ENCODE measurements at regions not wholly inside any gene's neighbourhood (a gene's known extent, or its start where the extent isn't known, plus 50 kb on each side); places are given as distances from the start of the nearest gene placed in this dataset.
"Not testable (repeated sequence)": the region's sequence is repeated elsewhere in the genome, so short reads cannot be mapped to it uniquely, and the experiment has no call there.

GRCh38 chr1:69073176-69073575 is 494.5 kb upstream of the LRRC7 start:
- no peaks in the 10 kb centered on the region for H3K36me3 Mint-ChIP-seq

GRCh38 chr1:69076631-69077030 is 491.1 kb upstream of the LRRC7 start:
- Mint-ChIP-seq H3K27ac (no peak overlapping the region), H3K4me3 (no peak overlapping the region), H3K36me3 (no peaks in the 10 kb centered on the region), H3K27me3 (no peaks in the 10 kb centered on the region), H3K4me1 (no peaks in the 10 kb centered on the region), H3K9me3 (peaks cover 2% of the 10 kb centered on the region)
- ATAC-seq: no peak

More at GRCh38 chr1:69073176-69073575, 494.5 kb upstream of the LRRC7 start:
- no peak overlapping the region for H3K27ac Mint-ChIP-seq
- no peak for ATAC-seq
- no peak overlapping the region for H3K4me3 Mint-ChIP-seq
- H3K27me3 Mint-ChIP-seq: no peaks in the 10 kb centered on the region
- H3K9me3 Mint-ChIP-seq: peaks cover 9% of the 10 kb centered on the region
- H3K4me1 Mint-ChIP-seq: no peaks in the 10 kb centered on the region

DNA sequence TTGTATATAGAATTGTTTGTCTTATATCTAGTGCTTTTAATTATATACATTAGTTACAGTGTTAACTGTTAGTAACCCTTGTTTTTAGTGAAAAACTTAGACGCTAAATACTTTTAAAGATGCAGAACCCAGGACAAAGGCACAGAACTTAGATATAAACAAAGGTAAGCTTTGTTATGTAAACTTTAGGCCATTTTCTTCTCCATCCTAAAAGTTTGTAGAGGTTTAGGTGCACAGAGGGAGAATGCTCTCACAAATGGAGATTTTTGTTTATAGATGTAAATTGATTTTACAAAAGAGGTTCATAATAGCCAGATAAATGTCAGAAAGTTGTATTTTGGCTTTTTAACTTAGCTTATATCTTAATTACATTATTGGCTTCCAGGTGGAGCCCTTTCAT is 490.5 kb upstream of the LRRC7 start:
- ATAC-seq: no peak
- Mint-ChIP-seq H3K27ac (no peak overlapping the region), H3K9me3 (peaks cover 1% of the 10 kb centered on the region), H3K4me1 (no peaks in the 10 kb centered on the region), H3K4me3 (no peak overlapping the region), H3K36me3 (no peaks in the 10 kb centered on the region), H3K27me3 (no peaks in the 10 kb centered on the region)

- Mint-ChIP-seq H3K27ac (no peak overlapping the region), H3K4me3 (no peak overlapping the region), H3K36me3 (no peaks in the 10 kb centered on the region), H3K27me3 (no peaks in the 10 kb centered on the region), H3K4me1 (no peaks in the 10 kb centered on the region), H3K9me3 (no peaks in the 10 kb centered on the region)
- no peak for ATAC-seq
Measured at GRCh38 chr1:69077633-69078032, 490.1 kb upstream of the LRRC7 start.

DNA sequence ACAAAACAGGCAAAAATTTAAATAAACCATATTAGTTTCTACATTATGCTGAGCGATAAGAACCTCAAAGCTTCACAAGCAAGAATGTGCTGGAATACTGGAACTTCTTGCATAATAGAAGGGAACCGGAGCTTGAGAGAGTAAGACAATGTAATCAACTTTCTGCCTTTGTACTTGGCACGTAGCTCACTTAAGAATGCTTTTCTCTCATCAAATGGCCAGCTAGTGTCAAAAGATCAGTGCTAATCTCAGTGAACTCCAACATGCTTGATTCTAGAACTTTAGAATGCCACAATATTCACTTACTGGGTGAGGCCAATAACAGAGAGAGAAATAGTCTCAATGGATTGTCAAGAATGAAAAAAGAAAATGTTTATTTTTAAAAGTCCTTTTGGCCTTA is 486.1 kb upstream of the LRRC7 start:
- ATAC-seq: no peak
- Mint-ChIP-seq H3K27me3 (no peaks in the 10 kb centered on the region), H3K9me3 (no peaks in the 10 kb centered on the region), H3K4me1 (no peaks in the 10 kb centered on the region), H3K4me3 (no peak overlapping the region), H3K36me3 (no peaks in the 10 kb centered on the region), H3K27ac (no peak overlapping the region)

- no peaks in the 10 kb centered on the region for H3K27me3 Mint-ChIP-seq
- no peak overlapping the region for H3K27ac Mint-ChIP-seq
- H3K4me3 Mint-ChIP-seq: no peak overlapping the region
- no peak for ATAC-seq
- no peaks in the 10 kb centered on the region for H3K36me3 Mint-ChIP-seq
- no peaks in the 10 kb centered on the region for H3K4me1 Mint-ChIP-seq
- H3K9me3 Mint-ChIP-seq: no peaks in the 10 kb centered on the region
Measured at GRCh38 chr1:69082312-69082711, 485.4 kb upstream of the LRRC7 start.

DNA sequence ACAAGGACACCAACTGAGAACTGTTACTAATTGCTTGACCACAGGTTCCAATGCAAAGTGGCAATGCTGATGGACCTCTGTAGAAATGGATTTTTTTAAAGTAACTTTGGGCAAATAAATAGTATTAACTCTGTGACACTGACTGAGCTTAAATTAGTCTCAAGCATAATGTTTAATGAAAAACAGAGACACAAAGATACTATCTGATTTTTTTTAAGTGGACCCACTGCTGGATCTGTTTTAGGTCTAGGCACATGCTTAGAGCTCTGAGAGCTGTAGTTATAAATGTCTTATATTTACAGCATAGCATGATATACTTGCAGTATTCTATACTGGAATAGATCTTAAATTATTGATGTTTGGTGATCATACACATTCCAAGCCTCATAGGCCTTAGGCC is 481.6 kb upstream of the LRRC7 start:
- Mint-ChIP-seq H3K27ac (no peak overlapping the region), H3K9me3 (peaks cover 5% of the 10 kb centered on the region), H3K36me3 (no peaks in the 10 kb centered on the region), H3K4me1 (no peaks in the 10 kb centered on the region), H3K4me3 (no peak overlapping the region), H3K27me3 (no peaks in the 10 kb centered on the region)
- no peak for ATAC-seq

- H3K27me3 Mint-ChIP-seq: no peaks in the 10 kb centered on the region
- H3K4me3 Mint-ChIP-seq: no peak overlapping the region
- peaks cover 8% of the 10 kb centered on the region for H3K9me3 Mint-ChIP-seq
- no peak for ATAC-seq
- no peak overlapping the region for H3K27ac Mint-ChIP-seq
- no peaks in the 10 kb centered on the region for H3K36me3 Mint-ChIP-seq
- no peaks in the 10 kb centered on the region for H3K4me1 Mint-ChIP-seq
Measured at GRCh38 chr1:69088571-69088970, 479.2 kb upstream of the LRRC7 start.

DNA sequence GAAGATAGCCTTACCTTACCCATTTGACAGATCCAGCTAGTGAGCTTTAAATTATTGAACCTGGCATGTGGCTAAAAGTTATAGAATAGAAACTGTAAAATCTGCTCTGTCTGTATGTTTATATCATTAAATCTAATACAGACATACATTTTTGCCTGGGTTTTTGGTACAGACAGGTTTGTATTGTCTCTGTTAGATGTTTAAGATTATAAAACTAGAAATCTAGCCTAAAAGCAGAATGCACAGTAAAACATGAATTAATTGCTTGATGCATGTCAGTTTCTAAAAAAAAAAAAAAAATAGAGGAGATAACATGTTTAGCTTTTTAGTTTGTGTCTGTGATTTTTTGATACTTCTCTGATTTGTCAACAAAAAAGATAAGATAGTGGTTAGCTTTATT is 477.6 kb upstream of the LRRC7 start:
- no peak for ATAC-seq
- H3K27ac Mint-ChIP-seq: no peak overlapping the region
- H3K9me3 Mint-ChIP-seq: peaks cover 8% of the 10 kb centered on the region
- H3K27me3 Mint-ChIP-seq: no peaks in the 10 kb centered on the region
- H3K4me1 Mint-ChIP-seq: no peaks in the 10 kb centered on the region
- H3K4me3 Mint-ChIP-seq: no peak overlapping the region
- H3K36me3 Mint-ChIP-seq: no peaks in the 10 kb centered on the region

DNA sequence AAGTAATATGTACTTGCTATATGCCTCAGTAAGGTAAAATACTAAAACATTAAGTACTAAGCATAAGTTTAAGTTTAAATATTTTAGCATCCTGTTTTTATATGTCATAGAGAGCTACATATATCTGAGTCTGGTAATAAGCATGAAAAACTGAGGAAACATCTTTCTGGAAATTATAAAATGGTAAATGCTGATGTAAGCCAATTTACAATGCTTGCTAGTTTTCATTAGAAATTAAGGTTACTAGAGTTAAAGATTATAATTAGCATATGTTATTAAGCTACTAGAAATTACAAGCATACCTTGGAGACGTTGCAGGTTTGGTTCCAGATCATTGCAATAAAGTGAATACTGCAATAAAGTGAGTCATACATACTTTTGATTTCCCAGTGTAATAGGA is 477.0 kb upstream of the LRRC7 start:
- Mint-ChIP-seq H3K4me1 (no peaks in the 10 kb centered on the region), H3K27me3 (no peaks in the 10 kb centered on the region), H3K4me3 (no peak overlapping the region), H3K27ac (no peak overlapping the region), H3K9me3 (peaks cover 8% of the 10 kb centered on the region), H3K36me3 (no peaks in the 10 kb centered on the region)
- ATAC-seq: no peak

DNA sequence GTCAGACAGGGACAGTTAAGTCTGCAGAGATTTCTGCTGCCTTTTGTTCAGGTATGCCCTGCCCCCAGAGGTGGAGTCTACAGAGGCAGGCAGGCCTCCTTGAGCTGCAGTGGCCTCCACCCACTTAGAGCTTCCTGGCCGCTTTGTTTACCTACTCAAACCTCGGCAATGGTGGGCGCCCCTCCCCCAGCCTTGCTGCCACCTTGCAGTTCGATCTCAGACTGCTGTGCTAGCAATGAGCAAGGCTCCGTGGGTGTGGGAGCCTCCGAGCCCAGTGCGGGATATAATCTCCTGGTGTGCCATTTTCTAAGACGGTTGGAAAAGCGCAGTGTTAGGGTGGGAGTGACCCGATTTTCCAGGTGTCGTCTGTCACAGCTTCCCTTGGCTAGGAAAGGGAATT is 465.7 kb upstream of the LRRC7 start:
- not testable (repeated sequence) for H3K4me3 Mint-ChIP-seq, H3K27me3 Mint-ChIP-seq, H3K4me1 Mint-ChIP-seq, ATAC-seq, H3K36me3 Mint-ChIP-seq, H3K27ac Mint-ChIP-seq
- peaks cover 12% of the 10 kb centered on the region for H3K9me3 Mint-ChIP-seq

- H3K36me3 Mint-ChIP-seq: no peaks in the 10 kb centered on the region
- no peak overlapping the region for H3K4me3 Mint-ChIP-seq
- peaks cover 12% of the 10 kb centered on the region for H3K9me3 Mint-ChIP-seq
- no peaks in the 10 kb centered on the region for H3K27me3 Mint-ChIP-seq
- no peak for ATAC-seq
- H3K27ac Mint-ChIP-seq: no peak overlapping the region
- no peaks in the 10 kb centered on the region for H3K4me1 Mint-ChIP-seq
Measured at GRCh38 chr1:69103213-69103612, 464.5 kb upstream of the LRRC7 start.

DNA sequence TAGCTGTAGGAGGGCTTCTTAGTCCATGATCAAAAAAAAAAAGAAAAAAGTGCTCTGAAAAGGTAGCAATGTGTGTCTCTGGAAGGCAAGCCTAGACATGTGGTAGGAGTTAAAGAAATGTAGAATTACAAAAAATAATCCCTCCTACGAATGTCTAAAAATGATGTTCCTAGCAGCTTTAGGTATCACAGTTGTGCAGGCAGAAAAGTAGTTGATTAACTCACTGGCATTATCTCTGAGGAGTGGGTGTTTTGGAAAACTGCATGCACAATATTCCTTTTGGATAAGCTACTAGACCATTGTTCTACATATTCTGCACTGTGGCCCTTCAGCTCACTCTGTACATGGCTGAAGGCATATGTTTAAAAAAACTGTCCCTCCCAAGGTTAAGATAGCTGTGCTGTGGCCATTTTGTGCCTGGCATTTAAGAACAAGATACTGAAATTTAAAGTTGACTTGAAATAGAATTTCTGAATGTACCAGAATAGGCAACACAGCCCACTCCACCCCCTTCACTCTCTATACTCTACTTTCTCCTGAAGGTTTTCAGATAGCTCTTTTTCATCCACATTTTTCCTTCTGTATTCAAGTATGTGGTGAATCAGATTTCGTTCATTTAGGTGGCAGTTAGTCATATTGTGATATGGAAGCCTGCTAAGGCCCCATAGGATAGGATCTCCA is 463.9 kb upstream of the LRRC7 start:
- no peaks in the 10 kb centered on the region for H3K36me3 Mint-ChIP-seq
- H3K27ac Mint-ChIP-seq: no peak overlapping the region
- no peaks in the 10 kb centered on the region for H3K4me1 Mint-ChIP-seq
- H3K4me3 Mint-ChIP-seq: no peak overlapping the region
- peaks cover 12% of the 10 kb centered on the region for H3K9me3 Mint-ChIP-seq
- no peak for ATAC-seq
- no peaks in the 10 kb centered on the region for H3K27me3 Mint-ChIP-seq

DNA sequence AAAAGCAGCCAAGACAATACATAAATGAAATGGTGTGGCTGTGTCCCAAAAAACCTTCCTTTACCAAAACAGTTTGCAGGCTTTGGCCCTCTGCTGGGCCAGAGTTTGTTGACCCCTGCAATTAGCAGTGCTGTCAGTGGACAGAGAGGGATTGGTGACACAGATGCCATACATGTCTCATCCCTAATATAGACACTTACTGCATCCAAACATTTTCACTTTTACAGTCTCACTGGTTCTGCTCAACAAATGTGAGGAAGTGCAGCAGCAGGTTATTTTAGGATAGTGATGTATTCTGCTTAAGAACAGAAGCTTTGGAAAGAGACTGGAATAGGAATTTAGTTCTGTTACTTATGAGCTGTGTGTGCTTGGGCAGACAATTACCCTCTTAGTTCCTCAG is 462.8 kb upstream of the LRRC7 start:
- Mint-ChIP-seq H3K27ac (no peak overlapping the region), H3K27me3 (no peaks in the 10 kb centered on the region), H3K4me3 (no peak overlapping the region), H3K4me1 (no peaks in the 10 kb centered on the region), H3K36me3 (no peaks in the 10 kb centered on the region), H3K9me3 (peaks cover 11% of the 10 kb centered on the region)
- ATAC-seq: no peak

- Mint-ChIP-seq H3K27ac (no peak overlapping the region), H3K4me3 (no peak overlapping the region), H3K4me1 (no peaks in the 10 kb centered on the region), H3K9me3 (peaks cover 4% of the 10 kb centered on the region), H3K27me3 (no peaks in the 10 kb centered on the region), H3K36me3 (no peaks in the 10 kb centered on the region)
- ATAC-seq: no peak
Measured at GRCh38 chr1:69109277-69109676, 458.4 kb upstream of the LRRC7 start.

DNA sequence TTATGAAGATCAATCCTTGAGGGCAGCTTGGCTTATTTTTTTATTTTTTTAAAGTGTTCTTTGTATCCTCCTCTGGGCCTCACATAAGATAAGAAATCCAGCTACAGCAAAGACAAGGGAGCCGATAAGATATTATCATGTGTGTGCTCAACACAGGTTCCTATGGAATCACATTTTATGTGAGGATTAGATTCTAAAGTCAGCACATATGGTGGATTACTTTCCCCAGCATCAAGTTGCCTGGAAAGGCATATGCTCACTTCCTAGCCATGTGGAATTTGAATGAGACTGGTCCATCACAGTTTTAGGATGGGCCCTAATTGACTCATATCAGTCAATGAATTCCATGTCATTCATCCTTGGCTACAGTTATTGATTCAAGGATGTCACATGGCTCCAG is 456.9 kb upstream of the LRRC7 start:
- ATAC-seq: no peak
- H3K4me3 Mint-ChIP-seq: no peak overlapping the region
- no peaks in the 10 kb centered on the region for H3K4me1 Mint-ChIP-seq
- H3K9me3 Mint-ChIP-seq: peaks cover 4% of the 10 kb centered on the region
- no peak overlapping the region for H3K27ac Mint-ChIP-seq
- no peaks in the 10 kb centered on the region for H3K27me3 Mint-ChIP-seq
- H3K36me3 Mint-ChIP-seq: no peaks in the 10 kb centered on the region
